ENCODE measurements at regions not wholly inside any gene's neighbourhood (a gene's known extent, or its start where the extent isn't known, plus 50 kb on each side); places are given as distances from the start of the nearest gene placed in this dataset.
A peak's percentile ranks its signal among the peaks of the same experiment; 100 is the strongest.

GRCh38 chr1:244191581-244191980 is 140.5 kb downstream of the ZBTB18 start:
- FAIRE-seq: no peak

GRCh38 chr1:244192325-244192724 is 141.2 kb downstream of the ZBTB18 start:
- DNase-seq (ENCODE audit: insufficient read length, low spot score): no peak
- no peak for FAIRE-seq

More at GRCh38 chr1:244191581-244191980, 140.5 kb downstream of the ZBTB18 start:
- no peak for DNase-seq (ENCODE audit: insufficient read length, low spot score)

- FAIRE-seq: no peak
- DNase-seq (ENCODE audit: insufficient read length, low spot score): no peak
Measured at GRCh38 chr1:244196571-244197285, 145.6 kb downstream of the ZBTB18 start.

- no peak for DNase-seq (ENCODE audit: insufficient read length, low spot score)
- no peak for FAIRE-seq
Measured at GRCh38 chr1:244197851-244198375, 146.8 kb downstream of the ZBTB18 start.

GRCh38 chr1:244199902-244200301 is 148.8 kb downstream of the ZBTB18 start:
- no peak for FAIRE-seq
- DNase-seq (ENCODE audit: insufficient read length, low spot score): no peak

- DNase-seq (ENCODE audit: insufficient read length, low spot score) (no peak), FAIRE-seq (no peak)
Measured at GRCh38 chr1:244200596-244200995, 149.5 kb downstream of the ZBTB18 start.

- FAIRE-seq: no peak
- DNase-seq (ENCODE audit: insufficient read length, low spot score): no peak
Measured at GRCh38 chr1:244201750-244202149, 150.7 kb downstream of the ZBTB18 start.

- DNase-seq (ENCODE audit: insufficient read length, low spot score) (no peak), FAIRE-seq (no peak)
Measured at GRCh38 chr1:244204004-244204403, 152.9 kb downstream of the ZBTB18 start.

- FAIRE-seq: no peak
- DNase-seq (ENCODE audit: insufficient read length, low spot score): no peak
Measured at GRCh38 chr1:244205171-244205570, 154.1 kb downstream of the ZBTB18 start.

- no peak for DNase-seq (ENCODE audit: insufficient read length, low spot score)
- no peak for FAIRE-seq
Measured at GRCh38 chr1:244205906-244206305, 154.8 kb downstream of the ZBTB18 start.

GRCh38 chr1:244207042-244207934 is 156.2 kb downstream of the ZBTB18 start:
- DNase-seq (ENCODE audit: insufficient read length, low spot score): no peak
- no peak for FAIRE-seq

GRCh38 chr1:244207935-244208244 is 156.8 kb downstream of the ZBTB18 start:
- FAIRE-seq (no peak), DNase-seq (ENCODE audit: insufficient read length, low spot score) (no peak)

GRCh38 chr1:244209955-244210354 is 158.9 kb downstream of the ZBTB18 start:
- DNase-seq (ENCODE audit: insufficient read length, low spot score) (no peak), FAIRE-seq (no peak)

- FAIRE-seq: no peak
Measured at GRCh38 chr1:244210884-244211558, 159.9 kb downstream of the ZBTB18 start.

GRCh38 chr1:244211559-244211944 is 160.5 kb downstream of the ZBTB18 start:
- DNase-seq (ENCODE audit: insufficient read length, low spot score): no peak
- no peak for FAIRE-seq

More at GRCh38 chr1:244210884-244211558, 159.9 kb downstream of the ZBTB18 start:
- peak; percentile 49 for DNase-seq (ENCODE audit: insufficient read length, low spot score)

- peak; percentile 55 for FAIRE-seq
- no peak for DNase-seq (ENCODE audit: insufficient read length, low spot score)
Measured at GRCh38 chr1:244212219-244212618, 161.1 kb downstream of the ZBTB18 start.

- FAIRE-seq (no peak), DNase-seq (ENCODE audit: insufficient read length, low spot score) (no peak)
Measured at GRCh38 chr1:244212797-244213475, 161.9 kb downstream of the ZBTB18 start.

GRCh38 chr1:244214009-244214967 is 163.2 kb downstream of the ZBTB18 start:
- DNase-seq (ENCODE audit: insufficient read length, low spot score) (peak; percentile 96), FAIRE-seq (peak; percentile 97)

- FAIRE-seq (no peak), DNase-seq (ENCODE audit: insufficient read length, low spot score) (no peak)
Measured at GRCh38 chr1:244216836-244217235, 165.8 kb downstream of the ZBTB18 start.

Measured in HTR-8/SVneo (cell line).